ENCODE measurements at regions not wholly inside any gene's neighbourhood (a gene's known extent, or its start where the extent isn't known, plus 50 kb on each side); places are given as distances from the start of the nearest gene placed in this dataset.

- intact Hi-C loops (cut with micrococcal nuclease): no loop called here
- no peak for TF ChIP-seq CTCF (IDR thresholded peaks at IDR 0.05)
- no peaks in the 10 kb centered on the region for H3K4me1 ChIP-seq (ENCODE audit: control insufficient read depth, insufficient read depth, low read length)
- no peaks in the 10 kb centered on the region for H3K27me3 ChIP-seq (ENCODE audit: control insufficient read depth, insufficient read depth, low read length)
- no peaks in the 10 kb centered on the region for H3K36me3 ChIP-seq (ENCODE audit: control insufficient read depth, insufficient read depth, low read length)
- Mint-ChIP-seq H3K4me3 (no peak overlapping the region), H3K9me3 (no peaks in the 10 kb centered on the region), H3K36me3 (no peaks in the 10 kb centered on the region), H3K4me1 (peaks cover 13 to 14% of the 10 kb centered on the region in 2 donors), H3K27me3 (ENCODE audit: low read depth in 2 of 2) (no peaks in the 10 kb centered on the region), H3K27ac (no peak overlapping the region)
- ATAC-seq (no peak), DNase-seq (no peak)
- no peak overlapping the region for H3K4me3 ChIP-seq (ENCODE audit: low read length)
- no CpG with 5 or more reads among the region's 2 CpGs for WGBS (ENCODE audit: insufficient coverage)
- no peaks in the 10 kb centered on the region for H3K9me3 ChIP-seq (ENCODE audit: control insufficient read depth, insufficient read depth, low read length)
- H3K27ac ChIP-seq (ENCODE audit: low read length): no peak overlapping the region
These were observed 161.5 kb upstream of the SAMSN1 start for GRCh38 chr21:14707511-14708020.

- peaks cover 13 to 14% of the 10 kb centered on the region in 2 donors for H3K4me1 Mint-ChIP-seq
- H3K9me3 ChIP-seq (ENCODE audit: control insufficient read depth, insufficient read depth, low read length): no peaks in the 10 kb centered on the region
- ATAC-seq (peak in 1 of 3 donors; percentile 58), DNase-seq (no peak)
- H3K27ac ChIP-seq (ENCODE audit: low read length): no peak overlapping the region
- H3K36me3 ChIP-seq (ENCODE audit: control insufficient read depth, insufficient read depth, low read length): no peaks in the 10 kb centered on the region
- H3K27me3 Mint-ChIP-seq (ENCODE audit: low read depth in 2 of 2): no peaks in the 10 kb centered on the region
- H3K9me3 Mint-ChIP-seq: no peaks in the 10 kb centered on the region
- H3K4me3 ChIP-seq (ENCODE audit: low read length): no peak overlapping the region
- 33% methylated on average over 2 of the region's 7 CpGs for WGBS (ENCODE audit: insufficient coverage)
- no peak overlapping the region for H3K27ac Mint-ChIP-seq
- intact Hi-C loops (cut with micrococcal nuclease): no loop called here
- H3K4me1 ChIP-seq (ENCODE audit: control insufficient read depth, insufficient read depth, low read length): no peaks in the 10 kb centered on the region
- H3K4me3 Mint-ChIP-seq: no peak overlapping the region
- no peaks in the 10 kb centered on the region for H3K36me3 Mint-ChIP-seq
- no peaks in the 10 kb centered on the region for H3K27me3 ChIP-seq (ENCODE audit: control insufficient read depth, insufficient read depth, low read length)
- TF ChIP-seq CTCF (IDR thresholded peaks at IDR 0.05): no peak
These were observed 160.8 kb upstream of the SAMSN1 start for GRCh38 chr21:14706712-14707510.

- Histone ChIP-seq H3K4me3 (ENCODE audit: low read length) (no peak overlapping the region), H3K27ac (ENCODE audit: low read length) (no peak overlapping the region), H3K9me3 (ENCODE audit: control insufficient read depth, insufficient read depth, low read length) (no peaks in the 10 kb centered on the region), H3K4me1 (ENCODE audit: control insufficient read depth, insufficient read depth, low read length) (no peaks in the 10 kb centered on the region), H3K27me3 (ENCODE audit: control insufficient read depth, insufficient read depth, low read length) (no peaks in the 10 kb centered on the region), H3K36me3 (ENCODE audit: control insufficient read depth, insufficient read depth, low read length) (no peaks in the 10 kb centered on the region)
- peaks cover 0 to 5% of the 10 kb centered on the region in 2 donors for H3K27me3 Mint-ChIP-seq (ENCODE audit: low read depth in 2 of 2)
- 96% methylated on average over 3 of the region's 3 CpGs for WGBS (ENCODE audit: insufficient coverage)
- no peaks in the 10 kb centered on the region for H3K9me3 Mint-ChIP-seq
- no peak overlapping the region for H3K27ac Mint-ChIP-seq
- no peaks in the 10 kb centered on the region for H3K4me1 Mint-ChIP-seq
- H3K36me3 Mint-ChIP-seq: no peaks in the 10 kb centered on the region
- ATAC-seq: no peak
- intact Hi-C loops (cut with micrococcal nuclease): no loop called here
- H3K4me3 Mint-ChIP-seq: no peak overlapping the region
- TF ChIP-seq CTCF (IDR thresholded peaks at IDR 0.05): no peak
- no peak for DNase-seq
These were observed 153.6 kb upstream of the SAMSN1 start for GRCh38 chr21:14699433-14700407.
